ENCODE measurements at regions not wholly inside any gene's neighbourhood (a gene's known extent, or its start where the extent isn't known, plus 50 kb on each side); places are given as distances from the start of the nearest gene placed in this dataset.
"Not testable (repeated sequence)": the region's sequence is repeated elsewhere in the genome, so short reads cannot be mapped to it uniquely, and the experiment has no call there.

DNA sequence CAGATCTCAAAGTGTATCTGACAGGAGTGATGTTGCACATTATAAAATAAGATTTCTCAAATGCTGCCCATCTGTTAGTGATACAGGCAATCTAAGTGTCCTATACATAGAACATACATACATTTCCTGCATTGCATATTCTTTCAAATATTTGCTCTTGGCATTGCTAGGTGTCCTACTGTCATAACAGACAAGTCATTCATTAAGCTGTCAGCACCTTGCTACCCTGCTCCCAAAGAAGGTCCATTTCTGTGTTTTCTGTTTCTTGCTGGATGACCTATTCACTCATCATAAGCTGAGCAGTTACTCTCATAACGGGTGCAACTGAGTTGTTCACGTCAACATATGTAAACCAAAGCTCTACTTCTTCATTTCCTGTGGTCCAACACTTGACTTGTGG, 719.0 kb downstream of the KCNJ2 start:
- DNase-seq: no peak

DNA sequence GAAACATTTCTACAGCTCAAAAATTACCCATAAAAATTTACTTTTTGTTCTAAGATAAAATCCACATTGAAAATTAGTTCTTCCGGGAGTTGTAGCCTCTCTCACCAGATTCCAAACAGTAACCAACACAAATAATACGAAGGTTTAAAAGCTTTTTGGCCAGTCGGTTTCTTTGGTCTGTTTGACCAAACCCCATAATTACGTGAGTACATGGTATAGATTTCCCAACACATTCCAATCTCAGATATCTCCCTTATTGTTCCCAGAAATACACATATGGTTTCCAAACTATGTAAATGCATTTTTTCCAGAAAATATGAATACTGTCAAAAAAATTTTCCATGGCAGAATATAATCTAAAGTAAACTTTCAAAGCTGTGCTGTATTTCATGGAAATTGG, 722.0 kb downstream of the KCNJ2 start:
- DNase-seq: no peak

DNA sequence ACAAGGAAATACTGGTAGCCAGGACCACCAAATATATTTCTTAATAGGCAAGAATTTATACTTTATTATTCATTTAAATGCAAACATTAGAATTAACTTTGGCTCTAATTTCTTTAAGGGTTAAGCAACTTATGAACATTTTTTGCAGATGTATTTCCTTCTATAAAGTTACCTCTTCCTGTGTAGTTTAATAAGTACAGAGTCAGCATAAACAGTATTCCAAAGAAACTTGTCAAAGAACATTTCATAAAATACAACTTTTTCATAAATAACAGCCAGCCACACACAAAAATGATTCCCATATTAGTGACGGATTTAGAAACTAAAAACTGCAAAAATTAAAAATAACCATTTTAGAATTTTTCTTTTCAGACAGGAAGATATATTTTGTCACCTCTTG, 723.2 kb downstream of the KCNJ2 start:
- DNase-seq: no peak

DNA sequence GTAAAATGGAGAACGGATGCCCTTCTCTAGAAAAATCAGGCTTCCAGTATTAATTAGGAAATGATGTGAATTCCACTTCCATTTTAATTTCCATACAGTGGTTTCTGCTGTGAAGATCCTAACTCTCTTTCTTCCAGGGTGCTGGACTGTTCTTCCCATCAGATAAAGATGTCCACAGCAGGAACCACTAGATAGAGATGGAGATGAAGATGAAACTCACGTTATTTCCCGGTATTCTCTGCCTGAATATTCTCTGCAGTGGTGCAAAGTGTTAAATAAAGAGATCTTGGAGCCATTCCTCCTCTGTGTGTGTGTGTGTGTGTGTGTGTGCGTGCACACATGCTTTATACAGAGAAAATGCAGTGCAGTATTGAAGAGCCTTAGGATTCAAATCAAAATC, 727.5 kb downstream of the KCNJ2 start:
- no peak for DNase-seq

DNA sequence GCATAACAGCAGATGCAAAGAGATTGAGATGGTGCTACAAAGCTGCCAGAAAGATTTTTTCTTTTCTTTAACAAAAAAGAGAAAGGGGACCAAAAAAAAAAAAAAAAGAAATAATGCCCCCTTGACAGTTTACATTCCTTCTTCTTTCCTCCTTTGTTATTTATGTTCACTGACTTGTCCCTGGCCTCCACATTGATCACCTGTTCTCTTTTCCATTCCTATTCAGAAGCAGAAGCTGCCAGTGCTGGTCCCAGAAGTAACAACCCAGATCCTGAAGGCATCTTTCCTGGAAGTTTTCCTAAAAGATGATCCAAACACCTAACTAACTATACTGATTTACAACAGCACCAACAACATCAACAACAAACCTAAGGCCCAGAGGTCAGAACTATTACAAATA, 728.1 kb downstream of the KCNJ2 start:
- DNase-seq: no peak

DNA sequence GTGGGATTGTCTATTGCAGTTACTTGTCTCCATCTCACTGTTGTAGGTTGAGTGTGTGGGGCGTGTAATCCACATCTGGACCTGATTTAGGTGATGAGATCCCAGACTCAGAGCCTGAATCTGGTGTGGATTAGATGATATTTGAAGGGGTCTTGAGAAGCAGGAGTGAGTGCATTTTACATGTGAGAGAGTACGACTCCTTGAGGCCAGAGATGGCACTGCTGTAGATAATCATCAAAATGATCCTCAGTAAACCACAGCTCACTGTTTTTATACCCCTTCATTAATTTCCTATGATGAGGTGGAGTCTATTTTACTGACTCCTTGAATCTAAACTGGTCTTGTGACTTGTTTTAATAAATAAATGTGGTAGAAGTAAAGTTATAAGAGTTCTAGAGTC, 732.5 kb downstream of the KCNJ2 start:
- no peak for DNase-seq

DNA sequence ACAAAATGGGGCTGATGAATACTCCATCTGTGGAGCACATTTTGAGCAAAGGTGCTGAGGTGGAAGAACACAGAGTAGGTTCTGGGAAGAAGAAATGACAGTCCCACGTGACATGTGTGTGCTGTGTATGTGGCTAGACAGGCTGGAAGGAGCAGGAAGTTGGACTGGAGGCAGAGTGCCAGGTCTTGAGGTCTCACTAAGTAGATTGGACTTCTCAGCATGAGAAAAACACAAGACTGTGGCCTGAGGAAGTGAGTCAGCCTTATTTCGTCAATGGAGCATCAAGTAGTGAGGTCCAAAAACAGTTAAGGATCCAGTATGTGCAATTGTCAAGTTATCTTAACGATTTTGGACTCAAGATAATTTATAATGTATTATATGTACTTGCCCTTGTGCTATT, 736.5 kb downstream of the KCNJ2 start:
- no peak for DNase-seq

DNA sequence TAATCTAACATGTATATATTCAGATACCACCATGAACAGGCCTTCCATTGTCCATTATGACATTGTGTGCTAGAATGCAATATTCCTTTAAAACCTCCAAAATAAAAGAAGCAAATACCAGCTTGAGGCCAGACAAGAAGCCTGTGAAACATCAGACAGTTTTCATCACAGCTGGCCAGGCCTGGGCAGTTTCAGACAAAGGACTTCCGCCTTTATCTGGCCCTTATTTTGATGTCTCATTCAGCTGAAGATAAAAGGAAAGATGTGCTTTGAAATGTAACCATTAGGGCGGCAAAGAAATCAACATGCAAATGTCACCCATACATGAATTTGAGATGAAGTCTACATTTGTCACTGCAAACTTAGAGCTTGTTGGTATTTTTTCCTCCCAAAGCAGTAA, 737.5 kb downstream of the KCNJ2 start:
- DNase-seq: no peak

GRCh38 chr17:70912716-70913485, 743.6 kb downstream of the KCNJ2 start:
- no peak for DNase-seq

- no peak for DNase-seq
Measured at GRCh38 chr17:70916469-70916868, 747.1 kb downstream of the KCNJ2 start.

GRCh38 chr17:70919241-70919640, 749.9 kb downstream of the KCNJ2 start:
- no peak for DNase-seq

DNA sequence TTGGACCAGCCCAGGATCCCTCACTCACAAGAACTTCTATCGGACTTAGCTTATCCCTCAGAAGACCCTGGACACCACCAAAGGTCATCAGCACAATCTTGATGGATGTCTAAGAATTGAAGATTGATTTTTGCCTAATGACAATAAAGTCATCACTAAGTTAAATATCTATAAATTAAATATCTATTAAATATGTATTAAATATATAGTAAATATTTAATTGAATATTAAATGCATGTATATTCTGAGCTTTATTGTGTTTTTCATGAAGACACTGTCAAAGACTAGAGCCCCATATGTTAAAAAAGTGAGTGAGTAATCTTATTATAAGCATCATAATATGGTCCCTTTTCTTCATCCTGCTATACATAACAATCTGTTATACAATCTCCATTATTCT, 751.1 kb downstream of the KCNJ2 start:
- no peak for DNase-seq

GRCh38 chr17:70922268-70922667, 752.9 kb downstream of the KCNJ2 start:
- no peak for DNase-seq

DNA sequence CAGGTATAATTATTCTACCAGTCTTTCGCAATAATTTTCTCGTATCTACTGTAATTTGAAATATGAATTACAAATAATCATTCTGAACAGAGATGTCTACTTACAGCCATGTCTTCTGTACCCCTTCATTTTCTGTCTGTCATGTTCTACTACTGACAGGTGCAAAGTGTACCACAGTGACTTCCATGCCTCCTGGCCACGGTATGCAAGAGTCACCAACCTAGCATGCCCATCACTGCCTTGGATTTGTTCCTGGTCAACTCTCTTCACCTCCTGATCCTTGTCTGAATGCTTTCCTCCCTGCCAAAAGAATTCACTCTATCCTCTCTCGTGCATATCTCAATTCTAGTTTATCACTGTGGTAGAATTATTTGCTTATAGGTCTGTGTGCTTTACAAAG, 755.4 kb downstream of the KCNJ2 start:
- DNase-seq: no peak

- DNase-seq: no peak
Measured at GRCh38 chr17:70929226-70929625, 759.9 kb downstream of the KCNJ2 start.

DNA sequence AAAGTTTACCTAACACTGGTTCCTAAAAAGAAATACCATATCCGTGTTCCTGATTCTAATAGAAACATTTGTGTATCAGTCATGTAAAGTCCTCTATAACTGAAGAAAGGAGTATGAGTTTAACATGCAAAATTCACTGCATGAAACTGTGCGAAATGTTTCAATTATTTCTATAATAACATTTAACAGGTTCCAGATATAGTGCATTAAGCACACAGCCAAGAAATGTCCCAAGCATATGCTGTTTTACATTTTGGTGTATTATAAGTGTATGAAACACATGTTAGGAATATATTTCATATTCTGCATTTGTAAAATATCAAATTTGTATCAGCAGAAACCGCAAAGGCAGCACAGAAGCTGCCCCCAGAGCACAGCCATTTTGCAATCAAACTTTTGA, 764.9 kb downstream of the KCNJ2 start:
- DNase-seq: no peak

DNA sequence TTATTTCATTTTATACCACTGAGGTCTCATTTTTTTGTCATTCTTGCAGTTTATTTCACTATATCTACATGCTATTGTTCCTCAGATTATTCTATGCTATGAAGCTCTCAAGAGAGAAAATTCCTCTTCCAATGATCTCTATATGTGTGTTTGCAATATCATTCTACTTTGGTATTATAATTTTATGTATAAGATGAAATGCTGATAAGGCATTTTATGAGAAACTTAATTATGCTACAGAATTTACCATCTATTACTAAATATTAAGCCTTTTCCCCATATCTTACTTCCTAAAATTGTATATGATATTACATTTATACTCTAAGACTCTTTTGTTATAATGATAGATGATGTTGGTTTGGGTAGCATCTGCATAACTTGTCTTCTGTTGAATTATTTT, 765.5 kb downstream of the KCNJ2 start:
- no peak for DNase-seq

GRCh38 chr17:70936724-70937123, 767.4 kb downstream of the KCNJ2 start:
- DNase-seq: no peak

DNA sequence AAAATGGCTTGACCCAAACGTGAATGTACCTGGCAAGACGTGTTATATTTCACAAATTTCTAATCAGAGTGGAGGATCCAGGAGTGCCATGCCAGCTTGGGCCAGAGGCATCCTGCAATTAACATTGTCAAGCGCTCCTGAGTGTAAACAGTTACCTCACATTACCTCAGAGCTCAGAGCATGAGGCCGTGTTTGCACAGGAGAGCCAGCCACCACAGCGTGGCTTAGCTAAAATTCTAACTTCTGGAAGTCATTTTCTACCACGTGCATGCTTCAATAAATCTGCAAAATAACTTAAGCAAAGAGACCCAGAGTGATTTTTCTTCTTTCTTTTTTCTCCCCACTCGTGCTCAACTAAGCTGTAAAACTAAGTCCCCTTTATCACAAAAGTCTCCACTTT, 769.0 kb downstream of the KCNJ2 start:
- no peak for DNase-seq

- no peak for DNase-seq
Measured at GRCh38 chr17:70945386-70945785, 776.1 kb downstream of the KCNJ2 start.

DNA sequence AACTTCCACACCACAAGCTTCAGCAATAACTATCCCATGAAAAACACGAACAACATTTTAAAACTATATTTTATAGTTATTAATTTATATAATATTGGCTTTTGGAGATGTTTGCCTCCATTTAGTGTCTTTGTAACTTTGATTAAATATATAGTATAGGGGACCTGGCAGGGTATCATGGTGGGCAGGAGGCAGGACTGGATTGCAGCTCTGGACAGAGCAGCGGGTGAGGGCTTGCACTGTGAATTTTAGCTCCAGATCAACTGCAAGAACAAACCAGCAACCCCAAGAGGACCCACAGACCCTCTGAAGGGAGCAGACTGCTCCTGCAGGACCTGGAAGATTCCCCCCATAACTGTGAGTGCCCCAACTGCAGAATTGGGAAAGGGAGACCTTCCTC, 777.9 kb downstream of the KCNJ2 start:
- no peak for DNase-seq

GRCh38 chr17:70947636-70948565, 778.6 kb downstream of the KCNJ2 start:
- no peak for DNase-seq

DNA sequence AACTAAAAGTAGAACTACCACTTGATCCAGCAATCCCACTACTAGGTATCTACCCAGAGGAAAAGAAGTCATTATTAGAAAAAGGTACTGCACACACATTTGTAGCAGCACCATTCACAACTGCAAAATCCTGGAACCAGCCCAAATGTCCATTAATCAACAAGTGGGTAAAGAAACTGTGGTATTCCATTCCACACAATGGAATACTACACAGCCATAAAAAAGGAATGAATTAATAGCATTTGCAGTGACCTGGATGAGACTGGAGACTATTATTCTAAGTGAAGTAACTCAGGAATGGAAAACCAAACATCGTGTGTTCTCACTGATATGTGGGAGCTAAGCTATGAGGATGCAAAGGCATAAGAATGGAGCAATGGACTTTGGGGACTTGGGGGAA, 783.8 kb downstream of the KCNJ2 start:
- not testable (repeated sequence) for DNase-seq

- DNase-seq: no peak
Measured at GRCh38 chr17:70955441-70955840, 786.1 kb downstream of the KCNJ2 start.
